Fibroblast of mammary gland (primary cell): ENCODE measurements at regions not wholly inside any gene's neighbourhood (a gene's known extent, or its start where the extent isn't known, plus 50 kb on each side); places are given as distances from the start of the nearest gene placed in this dataset.

Experiments used
- DNase-seq: peaks from one replicate; pipeline ENCODE4 v3.0.0-alpha.2; 2010; ENCODE audit warnings: low read depth
- H3K4me3 ChIP-seq: 2 replicates; pipeline ENCODE4 v1.5.1; 2011; ENCODE audit warnings: low read depth, mild to moderate bottlenecking, low read length, moderate library complexity; ENCODE audit not compliant: control insufficient read depth
- CTCF ChIP-seq: conservative IDR thresholded peaks from 2 replicates; pipeline ENCODE4 v1.5.1; 2011; ENCODE audit warnings: low read depth, low read length, inconsistent platforms; ENCODE audit not compliant: control insufficient read depth, insufficient read depth

- TF ChIP-seq CTCF = no peak
- DNase-seq = no peak
- H3K4me3 ChIP-seq = no peak overlapping the region
Measured at GRCh38 chr20:48003021-48003420, 217.7 kb upstream of the SULF2 start.

GRCh38 chr20:48002517-48002970 is 217.3 kb upstream of the SULF2 start:
- TF ChIP-seq CTCF = no peak
- H3K4me3 ChIP-seq = no peak overlapping the region
- DNase-seq = no peak

GRCh38 chr20:47999166-47999565 is 213.9 kb upstream of the SULF2 start:
- no peak for DNase-seq
- H3K4me3 ChIP-seq = no peak overlapping the region
- no peak for TF ChIP-seq CTCF

- no peak for DNase-seq
- no peak for TF ChIP-seq CTCF
- H3K4me3 ChIP-seq = no peak overlapping the region
Measured at GRCh38 chr20:47998736-47999135, 213.5 kb upstream of the SULF2 start.

GRCh38 chr20:47995661-47996060 is 210.4 kb upstream of the SULF2 start:
- no peak for TF ChIP-seq CTCF
- H3K4me3 ChIP-seq = no peak overlapping the region
- DNase-seq = no peak

- DNase-seq = no peak
- no peak overlapping the region for H3K4me3 ChIP-seq
- no peak for TF ChIP-seq CTCF
Measured at GRCh38 chr20:47993817-47994216, 208.5 kb upstream of the SULF2 start.
